ENCODE measurements at regions not wholly inside any gene's neighbourhood (a gene's known extent, or its start where the extent isn't known, plus 50 kb on each side); places are given as distances from the start of the nearest gene placed in this dataset.

DNA sequence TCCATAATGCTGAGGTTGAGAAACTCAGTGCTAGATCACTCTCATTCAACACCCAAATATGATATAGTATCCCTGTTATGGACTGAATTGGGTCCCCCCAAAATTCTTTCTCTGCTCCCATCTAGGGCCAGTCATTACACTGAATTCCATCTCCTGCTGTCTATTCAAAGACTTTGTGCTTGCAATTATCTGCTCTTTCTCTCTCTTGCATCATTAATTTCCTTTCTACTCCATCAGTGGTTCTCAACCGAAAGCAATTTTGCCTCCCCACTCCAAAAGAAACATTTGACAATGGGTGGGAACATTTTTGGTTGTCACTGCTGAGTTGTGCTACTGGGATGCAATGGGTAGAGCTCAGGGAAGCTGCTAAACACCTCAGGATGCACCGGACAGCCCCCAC is 271.5 kb upstream of the CDYL start:
- TF ChIP-seq EP300 (IDR thresholded peaks at IDR 0.05) (no peak), CTCF (IDR thresholded peaks at IDR 0.05) (no peak), POLR2A (IDR thresholded peaks at IDR 0.05) (no peak)

Measured in sigmoid colon (tissue), 4 donors.